HCT116 (cell line): ENCODE measurements at regions not wholly inside any gene's neighbourhood (a gene's known extent, or its start where the extent isn't known, plus 50 kb on each side); places are given as distances from the start of the nearest gene placed in this dataset.

Experiments used
- EZH2 ChIP-seq: fragments of 200-600 bp; sonication (generic); IDR thresholded peaks from 2 replicates; pipeline ENCODE4 v1.6.1; 2017; ENCODE audit warnings: antibody characterized with exemption, mixed run types
- EZH2phosphoT487 ChIP-seq: fragments of 200-600 bp; IDR thresholded peaks from 2 replicates; pipeline ENCODE4 v1.6.1; 2018; ENCODE audit warnings: antibody characterized with exemption, borderline replicate concordance
- FOSL1 ChIP-seq: IDR thresholded peaks from 2 replicates; pipeline ENCODE4 v1.6.1; 2012; ENCODE audit warnings: low read depth
- POLR2A ChIP-seq: IDR thresholded peaks from 2 replicates; pipeline ENCODE4 v1.7.0; 2011; ENCODE audit warnings: borderline replicate concordance; ENCODE audit not compliant: insufficient read depth, insufficient read length; ENCODE audit errors: extremely low read depth
- POLR2AphosphoS5 ChIP-seq: IDR thresholded peaks from 2 replicates; pipeline ENCODE4 v1.6.1; 2011; ENCODE audit warnings: mild to moderate bottlenecking, low read depth, low read length, moderate library complexity
- SIN3A ChIP-seq: IDR thresholded peaks from 2 replicates; pipeline ENCODE4 v1.6.1; 2012; ENCODE audit warnings: low read depth

DNA sequence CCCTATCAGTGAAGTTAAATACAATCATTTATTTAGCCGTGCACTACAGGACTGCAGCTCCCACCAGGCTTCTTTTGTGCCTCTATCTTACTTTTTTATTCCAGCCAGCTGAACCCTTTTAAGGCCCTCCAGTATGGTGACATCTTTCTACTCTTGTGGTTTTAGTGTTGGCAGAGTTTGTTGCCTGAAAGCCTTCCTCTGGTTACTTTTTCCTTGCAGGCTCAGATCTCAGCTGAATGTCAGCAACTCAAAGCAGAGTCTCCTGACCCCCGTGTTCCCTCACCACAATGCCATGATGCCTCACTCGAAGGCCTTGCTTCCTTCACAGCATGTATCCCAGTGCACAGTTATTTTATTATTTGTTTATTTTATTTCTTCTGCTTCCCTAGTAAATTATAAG is 818.9 kb upstream of the LCORL start:
- no peak for TF ChIP-seq POLR2AphosphoS5
- TF ChIP-seq EZH2phosphoT487: no peak
- TF ChIP-seq EZH2: no peak
- TF ChIP-seq SIN3A: no peak
- TF ChIP-seq POLR2A: no peak
- TF ChIP-seq FOSL1: no peak
